HEK293T (cell line): ENCODE measurements at regions not wholly inside any gene's neighbourhood (a gene's known extent, or its start where the extent isn't known, plus 50 kb on each side); places are given as distances from the start of the nearest gene placed in this dataset.

Experiments
- CTCF ChIA-PET: fragments of 350-600 bp; formaldehyde crosslinking; extraction: SDS; loops from one replicate; lab custom pipeline; 2021; ENCODE audit warnings: antibody characterized with exemption, inconsistent platforms; lab: Yijun Ruan, JAX
- POLR2A ChIA-PET: fragments of 350-600 bp; formaldehyde crosslinking; extraction: SDS; loops from one replicate; lab custom pipeline; 2020; ENCODE audit warnings: antibody characterized with exemption, inconsistent platforms; lab: Yijun Ruan, JAX
- DNase-seq: peaks from one replicate; pipeline ENCODE4 v3.0.0; 2012; ENCODE audit warnings: mixed read lengths; ENCODE audit errors: extremely low spot score
- ARNT ChIP-seq: fragments of 450-650 bp; IDR thresholded peaks from 2 replicates; pipeline ENCODE4 v1.6.1; 2017; ENCODE audit warnings: mild to moderate bottlenecking
- BHLHE40 ChIP-seq: fragments of 450-650 bp; IDR thresholded peaks from 2 replicates; pipeline ENCODE4 v1.6.1; 2016; ENCODE audit warnings: mild to moderate bottlenecking, moderate library complexity, borderline replicate concordance
- CTBP1 ChIP-seq: fragments of 450-650 bp; IDR thresholded peaks from 2 replicates; pipeline ENCODE4 v1.6.1; 2016; ENCODE audit warnings: borderline replicate concordance
- ELF4 ChIP-seq: fragments of 450-650 bp; IDR thresholded peaks from 2 replicates; pipeline ENCODE4 v1.6.1; 2017; ENCODE audit warnings: antibody characterized with exemption
- FOXA1 ChIP-seq: fragments of 450-650 bp; IDR thresholded peaks from 2 replicates; pipeline ENCODE4 v1.6.1; 2016; ENCODE audit warnings: mild to moderate bottlenecking
- FOXK2 ChIP-seq: fragments of 450-650 bp; IDR thresholded peaks from 2 replicates; pipeline ENCODE4 v1.6.1; 2016; ENCODE audit warnings: mild to moderate bottlenecking
- FOXM1 ChIP-seq: fragments of 450-650 bp; IDR thresholded peaks from 2 replicates; pipeline ENCODE4 v1.6.1; 2017; ENCODE audit warnings: mild to moderate bottlenecking, borderline replicate concordance
- HDGF ChIP-seq: fragments of 450-650 bp; IDR thresholded peaks from 2 replicates; pipeline ENCODE4 v1.6.1; 2017; ENCODE audit warnings: antibody characterized with exemption, borderline replicate concordance
- L3MBTL2 ChIP-seq: fragments of 450-650 bp; conservative IDR thresholded peaks from 2 replicates; pipeline ENCODE4 v1.6.1; 2016; ENCODE audit warnings: mild to moderate bottlenecking
- LEF1 ChIP-seq: fragments of 450-650 bp; IDR thresholded peaks from 2 replicates; pipeline ENCODE4 v1.6.1; 2017; ENCODE audit warnings: mild to moderate bottlenecking, borderline replicate concordance
- NFRKB ChIP-seq: fragments of 450-650 bp; IDR thresholded peaks from 2 replicates; pipeline ENCODE4 v1.6.1; 2016; ENCODE audit warnings: mild to moderate bottlenecking, moderate library complexity
- PKNOX1 ChIP-seq: fragments of 450-650 bp; IDR thresholded peaks from 2 replicates; pipeline ENCODE4 v1.6.1; 2016
- SP1 ChIP-seq: fragments of 450-650 bp; IDR thresholded peaks from 2 replicates; pipeline ENCODE4 v1.6.1; 2017
- SUZ12 ChIP-seq: fragments of 450-650 bp; IDR thresholded peaks from 2 replicates; pipeline ENCODE4 v1.6.1; 2016; ENCODE audit warnings: mild to moderate bottlenecking
- TARDBP ChIP-seq: fragments of 450-650 bp; IDR thresholded peaks from 2 replicates; pipeline ENCODE4 v1.6.1; 2016
- ZNF384 ChIP-seq: fragments of 450-650 bp; IDR thresholded peaks from 2 replicates; pipeline ENCODE4 v1.6.1; 2016

DNA sequence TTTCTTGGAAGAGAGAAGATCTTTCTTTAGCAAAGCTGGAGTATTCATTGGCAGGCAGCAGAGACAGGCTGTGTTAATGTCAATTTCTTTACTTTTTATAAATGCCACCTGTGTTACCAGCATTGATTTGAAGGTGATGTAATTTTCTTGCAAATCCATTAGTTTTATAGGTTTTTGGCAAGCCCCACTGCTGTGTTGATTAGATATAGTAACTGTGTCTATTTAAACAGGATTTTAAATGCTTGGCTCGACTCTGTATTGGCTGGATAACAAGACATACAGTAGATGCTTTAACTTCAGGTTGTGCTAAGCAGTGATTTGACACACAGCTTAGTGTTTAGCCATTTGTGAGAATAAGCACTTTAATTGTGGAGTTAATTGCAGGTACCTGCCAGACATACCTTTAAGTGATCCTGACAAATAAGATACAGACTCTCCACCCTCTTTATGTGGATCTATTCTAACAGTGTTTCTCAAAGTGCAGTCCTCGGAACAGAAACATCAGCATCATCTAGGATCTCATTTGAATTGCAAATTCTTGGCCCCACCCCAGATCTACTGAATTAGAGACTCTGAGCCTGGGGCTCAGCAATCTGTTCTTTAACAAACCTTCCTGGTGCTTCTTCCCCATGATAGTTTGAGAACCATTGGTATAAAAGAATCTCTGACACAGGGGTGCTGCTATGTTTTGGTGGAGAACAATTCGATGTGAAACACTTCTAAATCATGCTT is 397.5 kb downstream of the HDGFL1 start:
- TF ChIP-seq HDGF (no peak), SUZ12 (no peak), CTBP1 (no peak), FOXK2 (no peak), PKNOX1 (no peak), BHLHE40 (no peak), ARNT (no peak), FOXA1 (no peak), SP1 (no peak), L3MBTL2 (no peak), ZNF384 (no peak), LEF1 (no peak), FOXM1 (no peak)
- CTCF ChIA-PET: no interaction called here
- POLR2A ChIA-PET: no interaction called here
- DNase-seq: no peak

GRCh38 chr6:22970004-22970403 is 400.6 kb downstream of the HDGFL1 start:
- no peak for DNase-seq
- CTCF ChIA-PET: no interaction called here
- TF ChIP-seq LEF1: no peak
- POLR2A ChIA-PET: no interaction called here

DNA sequence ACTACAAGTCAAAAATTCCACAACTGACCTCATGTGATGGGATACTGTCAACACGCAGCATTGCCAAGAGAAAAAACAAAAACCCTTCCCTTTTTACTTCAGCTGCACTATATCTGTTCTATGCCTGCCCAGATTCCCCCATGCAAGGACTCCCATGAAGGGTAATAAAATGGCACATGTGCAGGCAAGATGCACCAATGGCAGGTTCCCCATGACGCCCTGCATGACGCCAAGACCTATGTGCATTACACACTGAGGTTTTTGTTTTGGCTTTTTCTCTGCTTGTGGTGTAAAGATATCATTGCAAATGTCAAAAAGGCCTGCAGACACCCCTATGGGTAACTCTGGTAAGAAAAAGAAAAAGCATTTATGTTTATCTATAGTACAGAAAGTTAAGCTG is 403.4 kb downstream of the HDGFL1 start:
- ChIA-PET POLR2A (no interaction called here), CTCF (no interaction called here)
- DNase-seq: no peak
- no peak for TF ChIP-seq NFRKB
- no peak for TF ChIP-seq BHLHE40
- TF ChIP-seq HDGF: no peak
- TF ChIP-seq SP1: no peak
- TF ChIP-seq ELF4: no peak
- no peak for TF ChIP-seq FOXA1

DNA sequence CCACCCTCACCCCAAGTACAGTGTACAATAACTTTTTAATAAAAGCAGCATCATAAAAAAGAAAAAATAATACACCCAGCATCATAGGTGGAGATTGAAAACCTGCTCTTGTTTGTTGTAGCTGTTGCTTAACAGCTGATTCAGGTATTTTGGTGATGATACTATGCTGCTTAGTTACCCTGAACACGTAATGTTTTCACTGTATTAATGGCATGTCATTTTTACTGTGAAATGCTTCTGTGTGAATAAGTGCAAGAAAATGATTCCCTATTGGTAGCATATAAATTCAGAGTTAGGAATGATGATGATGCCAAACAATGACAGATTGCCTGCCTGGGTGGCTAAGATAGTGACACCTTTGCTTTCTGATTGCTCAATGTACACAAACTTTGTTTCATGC is 405.7 kb downstream of the HDGFL1 start:
- ChIA-PET CTCF (no interaction called here), POLR2A (no interaction called here)
- no peak for TF ChIP-seq FOXA1
- TF ChIP-seq SP1: no peak
- TF ChIP-seq LEF1: no peak
- no peak for TF ChIP-seq PKNOX1
- no peak for TF ChIP-seq FOXK2
- no peak for TF ChIP-seq BHLHE40
- TF ChIP-seq L3MBTL2: no peak
- no peak for TF ChIP-seq HDGF
- no peak for TF ChIP-seq FOXM1
- TF ChIP-seq ELF4: no peak
- no peak for TF ChIP-seq NFRKB
- no peak for TF ChIP-seq SUZ12
- no peak for TF ChIP-seq TARDBP
- TF ChIP-seq ARNT: no peak
- no peak for TF ChIP-seq ZNF384
- TF ChIP-seq CTBP1: no peak

DNA sequence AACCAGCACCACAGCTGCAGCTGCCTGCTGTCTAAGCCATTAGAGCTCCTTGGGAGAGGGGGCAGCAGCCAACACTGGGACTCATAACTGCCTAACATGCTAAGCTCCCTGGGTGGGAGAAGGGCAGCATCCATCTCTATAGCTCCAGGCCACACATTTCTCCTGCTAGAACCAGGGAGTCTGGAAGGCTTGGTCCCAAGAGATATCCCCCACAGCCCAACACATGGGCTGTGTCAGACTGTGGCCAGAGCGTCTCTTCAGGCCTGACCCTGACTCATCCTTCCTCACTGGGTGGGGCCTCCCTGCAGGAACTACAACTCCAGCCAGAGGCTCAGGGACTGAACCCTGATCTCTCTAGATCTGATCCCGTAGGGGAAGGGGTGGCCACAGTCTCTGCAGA is 411.1 kb downstream of the HDGFL1 start:
- TF ChIP-seq ZNF384 (no peak), FOXA1 (no peak), CTBP1 (no peak), FOXM1 (no peak), SP1 (no peak), HDGF (no peak), NFRKB (no peak), FOXK2 (no peak), PKNOX1 (no peak), ELF4 (no peak), ARNT (no peak), L3MBTL2 (no peak), TARDBP (no peak), BHLHE40 (no peak)
- POLR2A ChIA-PET: no interaction called here
- CTCF ChIA-PET: no interaction called here
- no peak for DNase-seq

More for the DNA sequence above, 405.7 kb downstream of the HDGFL1 start:
- DNase-seq: no peak

GRCh38 chr6:23002044-23002619 is 432.8 kb downstream of the HDGFL1 start:
- CTCF ChIA-PET: no interaction called here
- no peak for TF ChIP-seq LEF1
- TF ChIP-seq FOXA1: no peak
- TF ChIP-seq CTBP1: no peak
- TF ChIP-seq SP1: no peak
- no peak for TF ChIP-seq HDGF
- TF ChIP-seq ZNF384: no peak
- TF ChIP-seq FOXK2: no peak
- no peak for TF ChIP-seq NFRKB
- no peak for TF ChIP-seq L3MBTL2
- TF ChIP-seq SUZ12: no peak
- TF ChIP-seq PKNOX1: no peak
- no peak for DNase-seq
- POLR2A ChIA-PET: no interaction called here
